ENCODE measurements at regions not wholly inside any gene's neighbourhood (a gene's known extent, or its start where the extent isn't known, plus 50 kb on each side); places are given as distances from the start of the nearest gene placed in this dataset.
"Not testable (repeated sequence)": the region's sequence is repeated elsewhere in the genome, so short reads cannot be mapped to it uniquely, and the experiment has no call there.

DNA sequence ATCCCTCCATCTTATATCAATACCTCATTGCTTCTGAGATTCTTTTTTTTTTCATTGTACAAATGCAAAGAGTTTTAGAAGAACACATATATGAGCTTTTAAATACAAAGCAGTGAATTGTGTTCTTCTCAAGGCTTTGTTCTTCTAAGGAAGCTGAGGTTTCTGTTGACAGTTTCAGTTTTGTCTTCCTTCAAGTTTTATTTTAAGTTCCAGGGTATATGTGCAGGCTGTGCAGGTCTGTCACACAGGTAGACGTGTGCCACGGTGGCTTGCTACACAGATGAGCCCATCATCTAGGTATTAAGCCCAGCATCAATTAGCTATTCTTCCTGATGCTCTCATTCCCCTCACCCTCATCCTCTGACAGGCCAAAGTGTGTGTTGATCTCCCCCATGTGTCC lies 201.2 kb upstream of the DIPK2B start:
- Mint-ChIP-seq H3K4me1 (ENCODE audit: low read depth) (no peaks in the 10 kb centered on the region), H3K36me3 (ENCODE audit: low read depth) (no peaks in the 10 kb centered on the region), H3K27me3 (peaks cover 7% of the 10 kb centered on the region), H3K9me3 (peaks cover 3% of the 10 kb centered on the region), H3K27ac (no peak overlapping the region), H3K4me3 (no peak overlapping the region)

DNA sequence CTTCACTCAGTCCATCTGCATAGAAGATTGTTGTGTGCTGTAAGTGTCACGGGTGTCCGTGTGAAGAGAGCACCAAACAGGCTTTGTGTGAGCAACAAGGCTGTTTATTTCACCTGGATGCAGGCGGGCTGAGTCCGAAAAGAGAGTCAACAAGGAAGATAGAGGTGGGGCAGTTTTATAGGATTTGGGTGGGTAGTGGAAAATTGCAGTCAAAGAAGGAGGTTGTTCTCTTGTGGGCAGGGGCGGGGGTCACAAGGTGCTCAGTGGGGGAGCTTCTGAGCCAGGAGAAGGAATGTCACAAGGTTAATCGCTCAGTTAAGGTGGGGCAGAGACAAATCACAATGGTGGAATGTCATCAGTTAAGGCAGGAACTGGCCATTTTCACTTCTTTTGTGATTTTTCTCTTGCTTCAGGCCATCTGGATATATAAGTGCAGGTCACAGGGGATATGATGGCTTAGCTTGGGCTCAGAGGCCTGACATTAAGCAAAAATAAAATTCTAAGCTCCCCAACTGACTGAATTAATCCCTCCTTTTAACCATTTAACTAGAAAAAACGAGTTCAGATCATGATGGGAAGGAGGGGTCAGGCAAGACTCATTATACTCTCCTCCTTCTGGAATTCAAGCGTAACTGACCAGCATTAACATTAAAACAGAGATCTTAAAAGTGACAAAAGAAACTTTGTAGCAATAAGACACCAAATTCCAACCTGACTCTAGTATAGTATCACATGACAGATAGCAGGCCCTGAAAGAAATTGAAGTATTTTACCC lies 200.5 kb upstream of the DIPK2B start:
- not testable (repeated sequence) for H3K9me3 Mint-ChIP-seq; H3K27ac Mint-ChIP-seq; H3K27me3 Mint-ChIP-seq; H3K36me3 Mint-ChIP-seq (ENCODE audit: low read depth); H3K4me3 Mint-ChIP-seq; H3K4me1 Mint-ChIP-seq (ENCODE audit: low read depth)

DNA sequence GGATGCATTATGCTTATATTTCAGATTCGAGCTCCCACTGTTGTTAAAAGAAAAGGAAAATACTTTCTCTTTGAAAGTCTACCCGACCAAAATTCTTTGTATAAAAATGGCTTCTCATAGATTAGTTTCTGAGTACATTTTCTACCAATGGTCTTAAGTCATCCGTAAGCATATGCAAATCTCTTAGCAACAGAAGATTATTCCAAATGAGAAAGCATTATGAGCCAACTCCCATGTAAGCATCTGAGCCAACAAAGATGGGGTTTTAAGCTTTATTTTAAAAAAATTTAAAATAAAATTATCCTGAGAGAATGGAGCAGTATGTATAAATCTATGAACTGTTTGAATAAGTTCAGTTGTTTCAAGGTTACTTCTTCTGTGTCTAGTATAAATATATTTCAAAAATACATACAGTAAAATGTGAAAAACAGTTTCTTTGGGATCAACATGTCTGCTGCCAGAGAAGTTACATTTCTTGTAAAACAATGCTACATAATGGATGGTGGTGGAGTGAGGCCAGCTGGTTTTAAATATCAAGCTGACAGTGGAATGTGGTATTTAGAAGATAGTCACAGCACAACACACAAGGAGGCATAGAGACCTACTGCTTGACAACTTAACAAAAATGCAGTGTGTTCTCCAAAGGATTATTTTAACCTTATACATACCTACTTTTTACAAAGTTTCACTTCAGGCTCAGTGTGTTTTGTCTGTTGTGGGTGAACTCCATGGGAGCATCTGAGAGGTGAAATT lies 199.5 kb upstream of the DIPK2B start:
- no peaks in the 10 kb centered on the region for H3K9me3 Mint-ChIP-seq
- no peaks in the 10 kb centered on the region for H3K36me3 Mint-ChIP-seq (ENCODE audit: low read depth)
- H3K4me1 Mint-ChIP-seq (ENCODE audit: low read depth), result no peaks in the 10 kb centered on the region
- H3K4me3 Mint-ChIP-seq, result no peak overlapping the region
- H3K27me3 Mint-ChIP-seq, result no peaks in the 10 kb centered on the region
- no peak overlapping the region for H3K27ac Mint-ChIP-seq

DNA sequence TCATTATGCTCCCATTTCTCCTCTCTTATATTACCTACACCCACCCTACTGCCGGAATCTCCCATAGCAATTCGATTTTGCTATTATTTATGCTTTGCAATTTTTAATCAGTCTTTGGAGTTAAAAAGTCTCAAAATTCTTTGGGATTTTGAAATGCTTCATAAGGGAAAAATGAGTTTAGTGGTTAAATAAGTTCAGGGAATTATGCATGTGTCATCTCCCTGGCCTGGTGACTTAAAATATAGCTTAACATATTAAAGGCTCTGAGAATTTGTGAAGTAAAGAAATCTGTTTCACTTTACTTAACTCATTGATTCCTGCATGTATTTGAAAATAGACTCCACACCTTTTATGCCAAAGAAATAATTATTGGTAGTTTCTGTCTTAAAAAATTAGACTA lies 185.1 kb upstream of the DIPK2B start:
- Mint-ChIP-seq H3K27ac (no peak overlapping the region), H3K4me3 (no peak overlapping the region), H3K9me3 (no peaks in the 10 kb centered on the region), H3K27me3 (no peaks in the 10 kb centered on the region), H3K36me3 (ENCODE audit: low read depth) (no peaks in the 10 kb centered on the region), H3K4me1 (ENCODE audit: low read depth) (no peaks in the 10 kb centered on the region)

DNA sequence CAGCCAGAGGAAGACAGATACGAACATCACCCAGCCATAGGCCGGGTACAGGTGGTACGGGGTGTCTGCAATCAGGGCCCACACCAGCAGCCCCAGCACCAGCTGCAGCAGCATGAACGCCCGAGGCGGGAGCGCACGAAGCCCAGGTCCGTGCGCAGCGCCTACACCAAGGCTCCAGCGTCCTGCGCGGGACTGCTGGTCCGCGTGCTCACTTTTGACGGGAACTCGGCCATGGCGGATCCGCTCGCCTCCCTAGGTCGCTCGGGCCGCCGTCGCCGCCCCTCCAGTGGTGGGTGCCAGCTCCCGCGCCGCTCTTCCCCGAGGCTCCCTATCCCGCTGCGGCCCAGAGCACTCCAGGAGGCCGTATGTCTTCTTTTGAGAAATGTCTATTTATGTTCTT lies 181.2 kb upstream of the DIPK2B start:
- Mint-ChIP-seq H3K4me3 (no peak overlapping the region), H3K9me3 (no peaks in the 10 kb centered on the region)

DNA sequence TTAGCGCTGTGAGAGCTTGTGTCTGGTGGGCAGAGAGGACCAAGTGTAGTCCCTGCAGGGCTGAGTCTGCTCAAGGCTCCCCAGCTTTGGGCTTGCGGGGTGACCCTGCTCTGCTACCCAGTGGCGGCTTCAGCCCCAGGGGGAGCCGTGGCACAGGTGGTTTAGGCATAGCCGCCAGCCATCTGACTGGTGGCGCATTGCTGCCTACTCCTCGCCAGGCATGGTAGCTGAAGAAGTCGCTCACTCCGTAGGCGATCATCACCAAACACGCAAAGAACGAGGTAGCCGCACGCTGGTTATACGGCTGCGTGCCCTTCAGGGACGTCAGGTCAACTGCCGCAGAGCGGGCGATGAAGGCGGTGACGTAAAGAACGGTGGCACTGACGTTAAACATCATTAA lies 180.7 kb upstream of the DIPK2B start:
- H3K4me3 Mint-ChIP-seq, result no peak overlapping the region
- H3K4me1 Mint-ChIP-seq (ENCODE audit: low read depth), result no peaks in the 10 kb centered on the region
- H3K36me3 Mint-ChIP-seq (ENCODE audit: low read depth), result no peaks in the 10 kb centered on the region
- no peak overlapping the region for H3K27ac Mint-ChIP-seq
- no peaks in the 10 kb centered on the region for H3K9me3 Mint-ChIP-seq
- no peaks in the 10 kb centered on the region for H3K27me3 Mint-ChIP-seq

More for the DNA sequence above, 181.2 kb upstream of the DIPK2B start:
- no peak overlapping the region for H3K27ac Mint-ChIP-seq
- H3K27me3 Mint-ChIP-seq, result no peaks in the 10 kb centered on the region
- H3K36me3 Mint-ChIP-seq (ENCODE audit: low read depth), result no peaks in the 10 kb centered on the region
- H3K4me1 Mint-ChIP-seq (ENCODE audit: low read depth), result no peaks in the 10 kb centered on the region

DNA sequence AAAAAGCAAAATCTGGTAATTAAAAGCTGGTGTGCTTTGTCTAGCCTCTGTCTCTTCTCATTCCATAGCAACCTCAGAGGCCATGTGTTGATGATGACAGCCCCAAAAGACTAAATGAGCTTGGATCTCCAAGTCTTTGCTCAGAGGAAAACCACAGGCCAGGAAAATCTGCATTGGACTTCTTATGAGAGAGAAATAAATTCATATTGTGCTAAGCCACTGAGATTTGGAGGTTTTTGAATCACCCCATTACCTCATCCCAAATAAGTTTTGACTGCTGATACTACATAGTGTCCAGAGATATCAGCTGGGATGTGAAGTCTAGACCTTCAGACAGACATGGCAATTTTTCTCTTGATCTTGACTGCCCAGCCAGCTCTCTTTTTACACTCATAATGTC lies 178.6 kb upstream of the DIPK2B start:
- no peaks in the 10 kb centered on the region for H3K27me3 Mint-ChIP-seq
- H3K9me3 Mint-ChIP-seq, result no peaks in the 10 kb centered on the region
- H3K36me3 Mint-ChIP-seq (ENCODE audit: low read depth), result no peaks in the 10 kb centered on the region
- H3K4me1 Mint-ChIP-seq (ENCODE audit: low read depth), result no peaks in the 10 kb centered on the region
- no peak overlapping the region for H3K27ac Mint-ChIP-seq
- H3K4me3 Mint-ChIP-seq, result no peak overlapping the region

DNA sequence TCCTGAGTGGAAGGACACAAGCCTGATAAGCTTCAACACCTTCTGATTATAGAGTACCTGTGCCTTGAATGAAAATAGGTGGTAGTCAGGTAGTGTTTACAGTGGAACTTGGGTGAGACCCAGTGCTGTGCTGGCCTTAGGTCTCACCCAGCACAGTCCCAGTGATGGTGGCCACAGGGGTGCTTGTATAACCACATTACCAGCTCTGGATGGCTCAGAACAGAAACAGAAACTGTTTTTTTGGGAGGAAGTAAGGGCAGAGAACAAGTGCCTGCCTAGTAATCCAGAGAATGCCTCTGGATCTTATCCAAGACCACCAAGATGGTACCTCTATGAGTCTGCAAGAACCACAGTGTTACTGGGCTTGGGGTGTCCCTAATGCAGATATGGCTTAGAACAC lies 171.5 kb upstream of the DIPK2B start:
- Mint-ChIP-seq H3K27ac (no peak overlapping the region), H3K36me3 (ENCODE audit: low read depth) (peaks cover 13% of the 10 kb centered on the region), H3K4me3 (no peak overlapping the region), H3K27me3 (peaks cover 12% of the 10 kb centered on the region), H3K4me1 (ENCODE audit: low read depth) (no peaks in the 10 kb centered on the region), H3K9me3 (peaks cover 26% of the 10 kb centered on the region)

DNA sequence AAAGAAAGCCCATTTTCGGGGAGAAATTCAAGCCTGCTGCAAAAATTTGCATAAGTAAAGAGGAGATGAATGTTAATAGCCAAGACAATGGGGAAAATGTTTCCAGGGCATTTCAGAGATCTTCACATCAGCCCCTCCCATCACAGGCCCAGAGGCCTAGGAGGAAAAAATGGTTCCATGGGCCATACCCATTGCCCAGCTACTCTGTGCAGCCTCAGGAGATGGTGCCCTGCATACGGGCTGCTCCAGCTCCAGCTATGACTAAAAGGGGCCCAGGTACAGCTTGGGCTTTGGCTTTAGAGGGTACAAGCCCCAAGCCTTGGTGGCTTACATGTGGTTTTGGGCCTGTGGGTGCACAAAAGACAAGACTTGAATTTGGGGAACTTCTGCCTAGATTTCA lies 168.0 kb upstream of the DIPK2B start:
- H3K27me3 Mint-ChIP-seq, result peaks cover 7% of the 10 kb centered on the region
- peaks cover 13% of the 10 kb centered on the region for H3K36me3 Mint-ChIP-seq (ENCODE audit: low read depth)
- H3K4me1 Mint-ChIP-seq (ENCODE audit: low read depth), result no peaks in the 10 kb centered on the region

DNA sequence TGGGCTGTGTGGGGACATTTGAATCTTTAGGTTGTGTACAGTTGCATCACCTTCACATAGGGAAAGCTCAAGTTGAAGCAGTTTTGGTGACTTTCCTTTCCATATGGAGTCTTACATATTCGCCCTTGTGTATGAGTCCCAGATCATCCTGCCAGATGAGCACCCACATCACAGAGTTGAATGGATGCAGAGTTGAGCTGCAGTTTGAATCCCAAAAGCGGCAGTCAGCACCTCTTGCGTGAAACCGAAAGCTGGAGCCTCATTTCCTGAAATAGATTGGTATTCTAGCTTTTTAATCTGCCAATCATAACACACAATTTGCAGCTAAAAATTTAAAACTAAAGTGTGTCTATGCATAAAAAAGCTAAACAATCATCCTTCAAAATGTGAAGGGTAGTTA lies 162.9 kb upstream of the DIPK2B start:
- H3K27me3 Mint-ChIP-seq, result peaks cover 5% of the 10 kb centered on the region
- peaks cover 6% of the 10 kb centered on the region for H3K36me3 Mint-ChIP-seq (ENCODE audit: low read depth)
- H3K27ac Mint-ChIP-seq, result no peak overlapping the region
- no peak overlapping the region for H3K4me3 Mint-ChIP-seq
- H3K4me1 Mint-ChIP-seq (ENCODE audit: low read depth), result no peaks in the 10 kb centered on the region
- H3K9me3 Mint-ChIP-seq, result peaks cover 9% of the 10 kb centered on the region

More for the DNA sequence above, 168.0 kb upstream of the DIPK2B start:
- Mint-ChIP-seq H3K4me3 (no peak overlapping the region), H3K9me3 (peaks cover 21% of the 10 kb centered on the region), H3K27ac (no peak overlapping the region)

DNA sequence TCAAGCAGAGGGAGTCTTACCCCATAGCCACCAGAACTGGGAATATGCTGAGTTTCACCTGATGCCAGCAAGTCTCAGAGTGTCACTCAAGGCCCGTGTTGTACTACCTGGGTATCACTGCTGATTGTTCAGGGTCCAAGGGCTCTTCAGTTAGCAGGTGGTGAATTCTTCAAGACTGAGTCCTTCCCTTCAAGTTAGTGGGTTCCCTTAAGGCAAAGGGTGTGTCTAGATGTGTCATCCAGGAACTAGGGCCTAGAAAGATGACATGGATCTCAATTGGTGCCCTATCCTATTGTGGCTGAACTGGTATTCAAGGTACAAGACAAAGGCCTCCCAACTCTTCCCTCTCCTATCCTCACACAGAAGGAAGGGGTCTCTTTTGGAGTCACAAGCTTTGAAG lies 159.9 kb upstream of the DIPK2B start:
- H3K9me3 Mint-ChIP-seq, result peaks cover 4% of the 10 kb centered on the region
- H3K4me1 Mint-ChIP-seq (ENCODE audit: low read depth), result no peaks in the 10 kb centered on the region
- H3K4me3 Mint-ChIP-seq, result no peak overlapping the region
- peaks cover 5% of the 10 kb centered on the region for H3K27me3 Mint-ChIP-seq
- no peak overlapping the region for H3K27ac Mint-ChIP-seq
- no peaks in the 10 kb centered on the region for H3K36me3 Mint-ChIP-seq (ENCODE audit: low read depth)

DNA sequence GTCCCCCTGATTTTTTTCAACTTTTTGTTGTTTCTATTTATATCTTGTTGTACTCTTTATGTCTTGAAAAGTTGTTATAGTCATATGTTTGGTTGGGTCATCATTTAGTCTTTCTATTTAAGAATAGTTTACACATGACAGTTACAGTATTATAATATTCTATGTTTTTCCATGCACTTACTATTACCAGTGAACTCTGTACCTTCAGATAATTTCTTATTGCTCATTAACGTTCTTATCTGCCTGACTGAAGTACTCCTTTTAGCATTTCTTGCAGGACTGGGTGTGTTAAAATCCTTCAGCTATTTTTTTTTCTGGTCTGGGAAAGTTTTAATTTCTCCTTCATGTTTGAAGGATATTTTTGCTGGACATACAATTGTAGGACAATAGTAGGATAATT lies 157.7 kb upstream of the DIPK2B start:
- Mint-ChIP-seq H3K4me3 (no peak overlapping the region), H3K27ac (no peak overlapping the region), H3K4me1 (ENCODE audit: low read depth) (no peaks in the 10 kb centered on the region), H3K36me3 (ENCODE audit: low read depth) (no peaks in the 10 kb centered on the region), H3K27me3 (peaks cover 5% of the 10 kb centered on the region), H3K9me3 (peaks cover 4% of the 10 kb centered on the region)

DNA sequence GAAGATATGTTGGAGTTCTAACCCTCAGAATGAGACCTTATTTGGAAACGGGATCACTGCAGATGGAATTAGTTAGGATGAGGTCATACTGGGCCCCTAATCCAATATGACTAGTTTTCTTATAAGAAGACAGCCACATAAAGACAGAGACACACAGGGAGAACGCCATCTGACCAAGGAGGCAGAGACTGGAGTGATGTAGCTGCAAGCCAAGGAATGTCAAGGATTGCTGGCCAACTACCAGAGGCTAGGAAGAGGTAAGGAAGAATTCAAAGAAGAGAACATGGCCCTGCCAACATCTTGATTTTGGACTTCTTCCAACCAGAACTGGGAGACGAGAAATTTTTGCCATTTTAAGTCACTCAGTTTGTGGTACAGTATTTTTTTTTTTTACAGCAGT lies 152.8 kb upstream of the DIPK2B start:
- H3K27me3 Mint-ChIP-seq, result no peaks in the 10 kb centered on the region
- H3K4me3 Mint-ChIP-seq, result no peak overlapping the region
- H3K27ac Mint-ChIP-seq, result no peak overlapping the region
- H3K9me3 Mint-ChIP-seq, result peaks cover 4% of the 10 kb centered on the region
- no peaks in the 10 kb centered on the region for H3K36me3 Mint-ChIP-seq (ENCODE audit: low read depth)
- H3K4me1 Mint-ChIP-seq (ENCODE audit: low read depth), result no peaks in the 10 kb centered on the region

DNA sequence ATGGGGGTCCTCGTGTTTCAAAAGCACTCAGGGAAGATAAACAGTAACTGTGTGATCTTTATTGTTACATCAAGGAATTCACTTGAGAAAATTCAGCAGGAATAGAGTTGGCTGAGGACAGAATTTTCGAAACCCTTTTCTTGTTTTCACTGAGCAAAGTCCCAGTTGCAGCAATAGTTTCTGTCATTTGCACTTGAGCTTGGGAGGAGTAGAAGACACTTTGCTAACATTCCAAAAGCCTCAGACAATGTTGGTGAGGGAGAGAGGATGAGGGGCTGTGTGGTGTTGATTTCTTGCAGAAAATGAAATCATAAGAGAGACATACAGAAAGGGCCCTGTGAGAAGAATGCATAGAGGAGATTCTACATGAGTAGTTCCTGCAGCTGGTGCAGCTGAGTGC lies 151.9 kb upstream of the DIPK2B start:
- H3K27me3 Mint-ChIP-seq, result no peaks in the 10 kb centered on the region
- no peak overlapping the region for H3K27ac Mint-ChIP-seq
- peaks cover 4% of the 10 kb centered on the region for H3K9me3 Mint-ChIP-seq
- no peak overlapping the region for H3K4me3 Mint-ChIP-seq
- no peaks in the 10 kb centered on the region for H3K4me1 Mint-ChIP-seq (ENCODE audit: low read depth)
- no peaks in the 10 kb centered on the region for H3K36me3 Mint-ChIP-seq (ENCODE audit: low read depth)

DNA sequence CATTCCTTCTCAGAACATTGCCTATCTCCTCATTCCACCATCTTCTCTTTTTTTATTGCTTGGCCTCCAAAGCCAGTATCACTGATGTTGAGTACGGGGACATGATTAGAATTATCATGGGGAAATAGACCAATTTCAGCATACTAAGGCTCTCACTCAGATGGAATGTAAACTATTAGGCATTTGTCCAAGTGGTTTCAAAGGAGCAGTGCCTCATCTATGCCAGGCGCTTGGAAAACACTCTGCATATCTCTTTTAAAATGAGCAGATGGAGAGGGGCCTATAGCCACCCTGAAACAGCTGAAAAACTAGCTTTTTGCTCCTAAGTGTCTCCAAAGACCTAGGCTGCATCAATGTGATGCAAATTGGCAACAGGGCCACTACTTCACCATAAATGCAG lies 150.8 kb upstream of the DIPK2B start:
- H3K36me3 Mint-ChIP-seq (ENCODE audit: low read depth), result no peaks in the 10 kb centered on the region
- H3K4me3 Mint-ChIP-seq, result no peak overlapping the region
- no peak overlapping the region for H3K27ac Mint-ChIP-seq
- H3K9me3 Mint-ChIP-seq, result peaks cover 4% of the 10 kb centered on the region
- H3K27me3 Mint-ChIP-seq, result no peaks in the 10 kb centered on the region
- no peaks in the 10 kb centered on the region for H3K4me1 Mint-ChIP-seq (ENCODE audit: low read depth)

DNA sequence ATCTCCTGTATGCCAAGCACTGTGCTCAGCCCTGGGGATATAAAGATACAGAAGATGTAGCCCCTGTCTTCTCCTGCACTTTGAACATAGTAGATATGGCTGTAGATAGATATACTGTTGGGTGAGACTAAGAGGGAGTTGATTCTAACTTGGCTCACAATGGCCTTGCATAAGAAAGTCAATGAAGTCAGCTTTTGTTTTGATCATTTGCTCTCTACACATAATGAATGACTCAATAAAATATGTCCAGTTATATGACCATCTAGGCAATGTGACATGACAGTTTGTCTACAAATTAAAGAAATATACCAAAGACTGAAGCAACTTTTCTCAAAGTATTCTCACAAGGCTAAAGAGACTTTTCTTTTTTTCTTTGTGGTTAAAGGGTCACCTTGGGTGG lies 147.6 kb upstream of the DIPK2B start:
- Mint-ChIP-seq H3K27ac (no peak overlapping the region), H3K9me3 (no peaks in the 10 kb centered on the region), H3K36me3 (ENCODE audit: low read depth) (no peaks in the 10 kb centered on the region), H3K4me3 (no peak overlapping the region), H3K27me3 (no peaks in the 10 kb centered on the region), H3K4me1 (ENCODE audit: low read depth) (no peaks in the 10 kb centered on the region)
